Nephron progenitor cell (in vitro differentiated cells): ENCODE measurements at regions not wholly inside any gene's neighbourhood (a gene's known extent, or its start where the extent isn't known, plus 50 kb on each side); places are given as distances from the start of the nearest gene placed in this dataset.

ENCODE experiments used
- DNase-seq: peaks from one replicate; pipeline ENCODE4 v3.0.0; 2021
- H3K27ac Mint-ChIP-seq: 2 replicates; pipeline ENCODE4 v1.8.0; 2021; ENCODE audit warnings: mild to moderate bottlenecking, moderate library complexity, mixed read lengths
- H3K27me3 Mint-ChIP-seq: 2 replicates; pipeline ENCODE4 v1.8.0; 2021; ENCODE audit warnings: mild to moderate bottlenecking, low read depth, mixed read lengths; ENCODE audit not compliant: poor library complexity
- H3K36me3 Mint-ChIP-seq: 2 replicates; pipeline ENCODE4 v1.8.0; 2021; ENCODE audit warnings: low read depth, mixed read lengths
- H3K4me1 Mint-ChIP-seq: 2 replicates; pipeline ENCODE4 v1.8.0; 2021; ENCODE audit warnings: mixed read lengths
- H3K4me3 Mint-ChIP-seq: 2 replicates; pipeline ENCODE4 v1.8.0; 2021; ENCODE audit warnings: mild to moderate bottlenecking, moderate library complexity, mixed read lengths
- H3K9me3 Mint-ChIP-seq: 2 replicates; pipeline ENCODE4 v1.8.0; 2021; ENCODE audit warnings: mild to moderate bottlenecking, moderate library complexity, mixed read lengths
- CTCF ChIP-seq: fragments of 200-600 bp; sonication (generic); IDR thresholded peaks from 2 replicates; pipeline ENCODE4 v1.5.0; 2021; ENCODE audit warnings: antibody characterized with exemption

GRCh38 chr12:124402248-124403066 is 107.6 kb downstream of the RFLNA start:
- Mint-ChIP-seq H3K9me3 (no peaks in the 10 kb centered on the region), H3K27ac (peak overlapping the region; percentile 97), H3K4me1 (peaks cover 63% of the 10 kb centered on the region), H3K36me3 (peaks cover 23% of the 10 kb centered on the region), H3K4me3 (peak overlapping the region; percentile 76), H3K27me3 (peaks cover 4% of the 10 kb centered on the region)
- no peak for TF ChIP-seq CTCF
- peak; percentile 55 for DNase-seq

GRCh38 chr12:124401704-124402221 is 106.9 kb downstream of the RFLNA start:
- TF ChIP-seq CTCF, result no peak
- Mint-ChIP-seq H3K27me3 (peaks cover 4% of the 10 kb centered on the region), H3K4me1 (peaks cover 57% of the 10 kb centered on the region), H3K36me3 (peaks cover 17% of the 10 kb centered on the region), H3K9me3 (no peaks in the 10 kb centered on the region), H3K4me3 (peak overlapping the region; percentile 76), H3K27ac (peak overlapping the region; percentile 92)
- peak; percentile 60 for DNase-seq

- DNase-seq, result no peak
- no peaks in the 10 kb centered on the region for H3K9me3 Mint-ChIP-seq
- peaks cover 15% of the 10 kb centered on the region for H3K36me3 Mint-ChIP-seq
- no peak overlapping the region for H3K27ac Mint-ChIP-seq
- H3K27me3 Mint-ChIP-seq, result peaks cover 4% of the 10 kb centered on the region
- no peak for TF ChIP-seq CTCF
- no peak overlapping the region for H3K4me3 Mint-ChIP-seq
- H3K4me1 Mint-ChIP-seq, result peaks cover 66% of the 10 kb centered on the region
Observed at GRCh38 chr12:124400124-124400523, 105.2 kb downstream of the RFLNA start.

- H3K27ac Mint-ChIP-seq, result no peak overlapping the region
- DNase-seq, result peak; percentile 63
- H3K4me1 Mint-ChIP-seq, result peaks cover 65% of the 10 kb centered on the region
- H3K27me3 Mint-ChIP-seq, result peaks cover 4% of the 10 kb centered on the region
- peaks cover 15% of the 10 kb centered on the region for H3K36me3 Mint-ChIP-seq
- peak overlapping the region; percentile 55 for H3K4me3 Mint-ChIP-seq
- TF ChIP-seq CTCF, result peak; percentile 67
- H3K9me3 Mint-ChIP-seq, result no peaks in the 10 kb centered on the region
Observed at GRCh38 chr12:124399622-124400021, 104.7 kb downstream of the RFLNA start.

- Mint-ChIP-seq H3K4me3 (no peak overlapping the region), H3K27me3 (peaks cover 4% of the 10 kb centered on the region), H3K9me3 (no peaks in the 10 kb centered on the region), H3K36me3 (peaks cover 15% of the 10 kb centered on the region), H3K27ac (no peak overlapping the region), H3K4me1 (peaks cover 65% of the 10 kb centered on the region)
- TF ChIP-seq CTCF, result no peak
- DNase-seq, result no peak
Observed at GRCh38 chr12:124398578-124399227, 103.8 kb downstream of the RFLNA start.
